H1 (cell line): ENCODE measurements at regions not wholly inside any gene's neighbourhood (a gene's known extent, or its start where the extent isn't known, plus 50 kb on each side); places are given as distances from the start of the nearest gene placed in this dataset.

ENCODE experiments used
- CTCF ChIA-PET: fragments of 300-600 bp; sonication (Branson Sonifier 250); formaldehyde crosslinking; loops from one replicate; lab custom pipeline; 2021; ENCODE audit not compliant: partially characterized antibody; lab: Charles Lee
- POLR2A ChIA-PET: fragments of 300-600 bp; sonication (Branson Sonifier 250); formaldehyde crosslinking; loops from one replicate; lab custom pipeline; 2021; ENCODE audit warnings: inconsistent platforms; ENCODE audit not compliant: partially characterized antibody; lab: Charles Lee
- DNase-seq, 2 experiments: peaks; one replicate each; pipeline versions ENCODE4 v3.0.0 to v3.0.0-alpha.2; 2010 to 2022; ENCODE audit warnings: low spot score in 2 of 2, low read depth in 1 of 2, mixed read lengths in 1 of 2
- FAIRE-seq: peaks from 2 replicates; lab custom pipeline; 2011; peaks lifted over from hg19 to GRCh38; lab: Jason Lieb, UNC
- H2AFZ ChIP-seq: 2 replicates; pipeline ENCODE4 v1.8.1; 2012; ENCODE audit warnings: low read length, inconsistent platforms
- H2AK5ac ChIP-seq: 2 replicates; pipeline ENCODE4 v1.6.1; 2013; ENCODE audit warnings: low read depth, low read length
- H2BK120ac ChIP-seq: replicated peaks from 2 replicates; pipeline ENCODE3; 2013; ENCODE audit warnings: low read depth, low read length, inconsistent platforms
- H2BK12ac ChIP-seq: 2 replicates; pipeline ENCODE4 v1.6.1; 2013; ENCODE audit warnings: low read depth, low read length
- H2BK15ac ChIP-seq: 2 replicates; pipeline ENCODE4 v1.6.1; 2013; ENCODE audit warnings: low read length
- H2BK20ac ChIP-seq: 2 replicates; pipeline ENCODE4 v1.6.1; 2013; ENCODE audit warnings: low read length
- H2BK5ac ChIP-seq: 2 replicates; pipeline ENCODE4 v1.6.1; 2013; ENCODE audit warnings: low read depth, low read length
- H3K14ac ChIP-seq: 2 replicates; pipeline ENCODE4 v1.6.1; 2013; ENCODE audit warnings: inconsistent platforms; ENCODE audit not compliant: insufficient read length
- H3K18ac ChIP-seq: 2 replicates; pipeline ENCODE4 v1.6.1; 2013; ENCODE audit warnings: low read length; ENCODE audit errors: extremely low read depth
- H3K23ac ChIP-seq: 2 replicates; pipeline ENCODE4 v1.6.1; 2013; ENCODE audit warnings: inconsistent platforms; ENCODE audit not compliant: insufficient read length
- H3K23me2 ChIP-seq: 2 replicates; pipeline ENCODE4 v1.6.1; 2013; ENCODE audit warnings: low read depth, low read length
- H3K27ac ChIP-seq: 2 replicates; pipeline ENCODE4 v1.6.1; 2011; ENCODE audit warnings: low read depth, low read length, inconsistent platforms
- H3K27me3 ChIP-seq, 4 experiments: replicated peaks in 1 of 4; 1 replicate in 1 of 4; 2 replicates in 3 of 4; pipeline versions ENCODE4 v1.6.1 to v1.8.1; 2011 to 2013; ENCODE audit warnings: low read length in 3 of 4, mild to moderate bottlenecking in 3 of 4, inconsistent platforms in 2 of 4, mixed read lengths in 2 of 4, moderate library complexity in 1 of 4; ENCODE audit not compliant: control insufficient read depth in 3 of 4, insufficient read depth in 3 of 4; ENCODE audit errors: extremely low read depth in 1 of 4
- H3K36me3 ChIP-seq, 4 experiments: 2 replicates each; pipeline versions ENCODE4 v1.6.1 to v1.8.1; 2011 to 2013; ENCODE audit warnings: mild to moderate bottlenecking in 4 of 4, low read length in 3 of 4, moderate library complexity in 2 of 4, control low read depth in 1 of 4, inconsistent platforms in 1 of 4; ENCODE audit not compliant: insufficient read depth in 4 of 4, control insufficient read depth in 2 of 4
- H3K4ac ChIP-seq: replicated peaks from 2 replicates; pipeline ENCODE3; 2013; ENCODE audit warnings: low read length, low read depth, mixed read lengths, inconsistent platforms; ENCODE audit not compliant: insufficient read length
- H3K4me1 ChIP-seq, 4 experiments: replicated peaks in 1 of 4; 1 replicate in 1 of 4; 2 replicates in 3 of 4; pipeline versions ENCODE4 v1.6.1 to v1.8.1; 2011 to 2013; ENCODE audit warnings: low read length in 3 of 4, inconsistent platforms in 2 of 4, mixed read lengths in 1 of 4; ENCODE audit not compliant: insufficient read depth in 4 of 4, control insufficient read depth in 3 of 4
- H3K4me2 ChIP-seq, 2 experiments: 2 replicates each; pipeline versions ENCODE4 v1.6.1 to v1.8.1; 2011 to 2013; ENCODE audit warnings: low read depth in 2 of 2, low read length in 2 of 2, control low read depth in 1 of 2, inconsistent platforms in 1 of 2, mild to moderate bottlenecking in 1 of 2; ENCODE audit not compliant: insufficient read depth in 1 of 2
- H3K4me3 ChIP-seq, 4 experiments: fragments of 200-600, 300-600 bp in 1 of 4; sonication (generic), shearing (Covaris generic), sonication (Bioruptor Twin) in 1 of 4; 2 replicates each; pipeline versions ENCODE4 v1.5.1 to v1.8.1; 2011 to 2016; ENCODE audit warnings: low read length in 4 of 4, low read depth in 3 of 4, control low read depth in 2 of 4, inconsistent platforms in 2 of 4, mild to moderate bottlenecking in 2 of 4, mixed read lengths in 1 of 4, moderate library complexity in 1 of 4; ENCODE audit not compliant: insufficient read depth in 2 of 4; ENCODE audit errors: extremely low read depth in 1 of 4
- H3K56ac ChIP-seq: replicated peaks from 2 replicates; pipeline ENCODE3; 2013; ENCODE audit warnings: low read depth, mild to moderate bottlenecking, mixed read lengths, low read length, inconsistent platforms; ENCODE audit not compliant: insufficient read length
- H3K79me1 ChIP-seq: 2 replicates; pipeline ENCODE4 v1.6.1; 2013; ENCODE audit warnings: low read depth, low read length, control low read depth
- H3K79me2 ChIP-seq, 2 experiments: 2 replicates each; pipeline versions ENCODE4 v1.6.1 to v1.8.1; 2012 to 2013; ENCODE audit warnings: low read length in 2 of 2, mild to moderate bottlenecking in 2 of 2, inconsistent platforms in 1 of 2; ENCODE audit not compliant: insufficient read depth in 2 of 2, control insufficient read depth in 1 of 2
- H3K9ac ChIP-seq, 4 experiments: replicated peaks in 1 of 4; 1 replicate in 1 of 4; 2 replicates in 3 of 4; pipeline versions ENCODE4 v1.6.1 to v1.8.1; 2011 to 2013; ENCODE audit warnings: low read depth in 3 of 4, low read length in 3 of 4, control low read depth in 2 of 4, mild to moderate bottlenecking in 2 of 4, moderate library complexity in 2 of 4, inconsistent platforms in 1 of 4; ENCODE audit errors: extremely low read depth in 1 of 4
- H3K9me3 ChIP-seq, 2 experiments: 2 replicates each; pipeline versions ENCODE4 v1.6.1 to v1.8.1; 2012 to 2013; ENCODE audit warnings: mild to moderate bottlenecking in 2 of 2, moderate library complexity in 2 of 2, control low read depth in 1 of 2, inconsistent platforms in 1 of 2, low read depth in 1 of 2, low read length in 1 of 2, mixed read lengths in 1 of 2; ENCODE audit not compliant: insufficient read depth in 2 of 2
- H4K20me1 ChIP-seq, 2 experiments: replicated peaks in 1 of 2; 2 replicates each; pipeline versions ENCODE3 to v1.8.1; 2011 to 2013; ENCODE audit warnings: inconsistent platforms in 2 of 2, low read length in 2 of 2, mild to moderate bottlenecking in 1 of 2; ENCODE audit not compliant: insufficient read depth in 2 of 2, control insufficient read depth in 1 of 2
- H4K5ac ChIP-seq: 2 replicates; pipeline ENCODE4 v1.6.1; 2013; ENCODE audit warnings: low read length, low read depth, mixed read lengths, inconsistent platforms; ENCODE audit not compliant: insufficient read length
- H4K8ac ChIP-seq: 2 replicates; pipeline ENCODE4 v1.8.0; 2013; ENCODE audit warnings: mild to moderate bottlenecking, moderate library complexity, low read length, inconsistent platforms; ENCODE audit not compliant: insufficient read depth; ENCODE audit errors: extremely low read depth
- H4K91ac ChIP-seq: replicated peaks from 2 replicates; pipeline ENCODE3; 2013; ENCODE audit warnings: low read length, mixed read lengths, inconsistent platforms; ENCODE audit not compliant: insufficient read length
- CBX5 ChIP-seq: fragments of 300-800, 300-1000 bp; sonication (generic); IDR thresholded peaks from 2 replicates; pipeline ENCODE4 v1.7.1; 2016; ENCODE audit warnings: antibody characterized with exemption, low read length, low read depth
- CTBP2 ChIP-seq: IDR thresholded peaks from 2 replicates; pipeline ENCODE4 v1.7.0; 2011; ENCODE audit warnings: borderline replicate concordance, mild to moderate bottlenecking, moderate library complexity, mixed read lengths, low read length; ENCODE audit not compliant: insufficient read depth, insufficient read length
- E2F6 ChIP-seq: IDR thresholded peaks from 2 replicates; pipeline ENCODE4 v1.6.1; 2012; ENCODE audit warnings: inconsistent platforms
- KDM4A ChIP-seq: IDR thresholded peaks from one replicate; pipeline ENCODE4 v1.7.1; 2012; ENCODE audit warnings: low read depth, mild to moderate bottlenecking, moderate library complexity, low read length, inconsistent platforms; ENCODE audit not compliant: severe bottlenecking
- KDM5A ChIP-seq: fragments of 200-600 bp; IDR thresholded peaks from 2 replicates; pipeline ENCODE4 v1.7.1; 2012; ENCODE audit warnings: mild to moderate bottlenecking, low read length, inconsistent platforms, mixed read lengths
- MAFK ChIP-seq: IDR thresholded peaks from 2 replicates; pipeline ENCODE4 v1.6.1; 2012; ENCODE audit warnings: low read depth, mild to moderate bottlenecking, improper control_type of control experiment, low read length
- PHF8 ChIP-seq: fragments of 200-600 bp; sonication (generic); conservative IDR thresholded peaks from 2 replicates; pipeline ENCODE4 v1.7.1; 2012; ENCODE audit warnings: low read depth, mild to moderate bottlenecking, inconsistent platforms, low read length, moderate library complexity
- SAP30 ChIP-seq: fragments of 300-600 bp; sonication (generic); IDR thresholded peaks from 2 replicates; pipeline ENCODE4 v1.7.1; 2012; ENCODE audit warnings: low read length, moderate library complexity, mild to moderate bottlenecking, inconsistent platforms; ENCODE audit not compliant: insufficient read depth, insufficient replicate concordance
- SP1 ChIP-seq: IDR thresholded peaks from 2 replicates; pipeline ENCODE4 v1.6.1; 2011; ENCODE audit warnings: low read depth, low read length
- TCF12 ChIP-seq: IDR thresholded peaks from 2 replicates; pipeline ENCODE4 v1.6.1; 2011; ENCODE audit warnings: low read depth, mild to moderate bottlenecking, low read length
- WGBS, 2 experiments: shearing (Covaris generic) in 1 of 2; methylation state at CpG; one replicate each; pipeline versions ENCODE4 v1.1.6 to v1.1.7; 2013 to 2015; ENCODE audit warnings: low lambda C conversion rate in 2 of 2, mixed read lengths in 2 of 2, inconsistent platforms in 1 of 2, low coverage in 1 of 2, missing lambda C conversion rate in 1 of 2; ENCODE audit not compliant: insufficient replicate concordance in 2 of 2, insufficient coverage in 1 of 2, insufficient read length in 1 of 2; ENCODE audit errors: extremely low coverage in 1 of 2, missing lambda C conversion rate in 1 of 2; 5-methylcytosine and 5-hydroxymethylcytosine counted together

- no peak for DNase-seq
- ChIA-PET CTCF (interaction anchor here (0.6 to 1.2 kb wide), 2 partner anchors 15 to 1621 kb away, joined by 3 read pairs; no protein-coding TSS in a partner anchor), POLR2A (no interaction called here)
- H2BK5ac ChIP-seq: no peak overlapping the region
- no peak overlapping the region for H3K14ac ChIP-seq
- H2AFZ ChIP-seq: no peak overlapping the region; the same call in 1 of the 2 replicates
- no peak overlapping the region for H2BK12ac ChIP-seq
- no peaks in the 10 kb centered on the region for H3K79me1 ChIP-seq
- peaks cover 0 to 5% of the 10 kb centered on the region in 2 experiments; a peak in 2 of 4 replicates for H3K9me3 ChIP-seq
- no peak overlapping the region for H3K56ac ChIP-seq
- no peak overlapping the region for H4K8ac ChIP-seq
- 80% methylated on average over 9 of the region's 9 CpGs; no CpG with 5 or more reads in 1 of the 2 experiments for WGBS, 2 experiments
- no peaks in the 10 kb centered on the region for H3K79me2 ChIP-seq
- H3K36me3 ChIP-seq: no peaks in the 10 kb centered on the region
- H4K91ac ChIP-seq: no peak overlapping the region
- no peak for FAIRE-seq
- H3K27me3 ChIP-seq: no peaks in the 10 kb centered on the region
- no peak overlapping the region for H3K4me3 ChIP-seq
- H4K20me1 ChIP-seq: no peaks in the 10 kb centered on the region
- H3K4me1 ChIP-seq: peaks cover 0 to 2% (median 0%) of the 10 kb centered on the region in 4 experiments; a peak in 1 of 7 replicates
- TF ChIP-seq E2F6 (no peak), SP1 (no peak), TCF12 (no peak), CBX5 (no peak), SAP30 (no peak), KDM4A (no peak), PHF8 (no peak), CTBP2 (no peak), KDM5A (no peak), MAFK (no peak)
- H3K23me2 ChIP-seq: no peaks in the 10 kb centered on the region
- no peak overlapping the region for H3K4me2 ChIP-seq
- no peak overlapping the region for H2AK5ac ChIP-seq
- H3K18ac ChIP-seq: no peak overlapping the region
- H3K9ac ChIP-seq: no peak overlapping the region
- no peak overlapping the region for H3K23ac ChIP-seq
- H3K4ac ChIP-seq: no peak overlapping the region
- H4K5ac ChIP-seq: no peak overlapping the region
- no peak overlapping the region for H2BK15ac ChIP-seq
- H2BK20ac ChIP-seq: no peak overlapping the region
- no peak overlapping the region for H3K27ac ChIP-seq
- no peak overlapping the region for H2BK120ac ChIP-seq
These were observed 858.8 kb downstream of the TBC1D22A start for GRCh38 chr22:47621253-47621652.
